Naive thymus-derived CD4-positive, alpha-beta T cell (primary cell): ENCODE measurements at regions not wholly inside any gene's neighbourhood (a gene's known extent, or its start where the extent isn't known, plus 50 kb on each side); places are given as distances from the start of the nearest gene placed in this dataset.

Experiments
- ATAC-seq: fragments of 150-1000 bp; cut with Tn5 transposase; 2 replicates; pipeline ENCODE4 v1.10.0; 2021; ENCODE audit warnings: mild to moderate bottlenecking, moderate library complexity
- CTCF ChIA-PET: fragments of 350-600 bp; sonication (Branson Sonifier 250); formaldehyde crosslinking; loops from one replicate; lab custom pipeline; 2021; ENCODE audit warnings: antibody characterized with exemption; lab: Charles Lee
- POLR2A ChIA-PET: fragments of 350-600 bp; sonication (Branson Sonifier 250); formaldehyde crosslinking; loops from one replicate; lab custom pipeline; 2021; ENCODE audit warnings: antibody characterized with exemption, inconsistent platforms; lab: Charles Lee
- DNase-seq, 9 donors: peaks; one replicate each; pipeline versions ENCODE4 v3.0.0 to v3.0.0-alpha.2; 2020 to 2022; ENCODE audit warnings: mixed read lengths in 1 of 9
- H3K27ac ChIP-seq: one replicate; pipeline ENCODE4 v1.7.0; 2013; ENCODE audit warnings: mild to moderate bottlenecking, low read depth, low read length, moderate library complexity
- H3K27me3 ChIP-seq, 2 donors: one replicate each; pipeline ENCODE4 v1.7.0; 2013; ENCODE audit warnings: low read length in 2 of 2, mild to moderate bottlenecking in 2 of 2, moderate library complexity in 2 of 2; ENCODE audit not compliant: control insufficient read depth in 2 of 2, insufficient read depth in 2 of 2
- H3K36me3 ChIP-seq, 3 experiments: 1 replicate in 2 of 3; 2 replicates in 1 of 3; pipeline ENCODE4 v1.7.0; 2013; ENCODE audit warnings: low read length in 3 of 3, mild to moderate bottlenecking in 3 of 3, moderate library complexity in 1 of 3; ENCODE audit not compliant: insufficient read depth in 3 of 3, control insufficient read depth in 2 of 3
- H3K4me1 ChIP-seq, 2 donors: one replicate each; pipeline ENCODE4 v1.7.0; 2013; ENCODE audit warnings: low read length in 2 of 2, mild to moderate bottlenecking in 2 of 2, moderate library complexity in 1 of 2; ENCODE audit not compliant: control insufficient read depth in 2 of 2, insufficient read depth in 2 of 2
- H3K4me3 ChIP-seq: 2 replicates; pipeline ENCODE4 v1.7.0; 2013; ENCODE audit warnings: mild to moderate bottlenecking, low read length
- H3K9me3 ChIP-seq, 3 experiments: 1 replicate in 2 of 3; 2 replicates in 1 of 3; pipeline ENCODE4 v1.7.0; 2013; ENCODE audit warnings: low read length in 3 of 3; ENCODE audit not compliant: control insufficient read depth in 2 of 3
- H3K27ac Mint-ChIP-seq, 9 donors: one replicate each; pipeline ENCODE4 v1.8.0; 2020 to 2022; ENCODE audit warnings: mixed read lengths in 9 of 9, mild to moderate bottlenecking in 8 of 9, moderate library complexity in 5 of 9, inconsistent platforms in 2 of 9
- H3K27me3 Mint-ChIP-seq, 5 donors: one replicate each; pipeline ENCODE4 v1.8.0; 2021 to 2022; ENCODE audit warnings: mixed read lengths in 5 of 5, mild to moderate bottlenecking in 1 of 5
- H3K36me3 Mint-ChIP-seq, 5 donors: one replicate each; pipeline ENCODE4 v1.8.0; 2020 to 2022; ENCODE audit warnings: mixed read lengths in 5 of 5, mild to moderate bottlenecking in 3 of 5, inconsistent platforms in 1 of 5
- H3K4me1 Mint-ChIP-seq, 7 donors: one replicate each; pipeline ENCODE4 v1.8.0; 2020 to 2022; ENCODE audit warnings: mixed read lengths in 7 of 7, mild to moderate bottlenecking in 3 of 7, inconsistent platforms in 1 of 7
- H3K4me3 Mint-ChIP-seq, 10 donors: one replicate each; pipeline ENCODE4 v1.8.0; 2020 to 2022; ENCODE audit warnings: mild to moderate bottlenecking in 10 of 10, mixed read lengths in 10 of 10, moderate library complexity in 6 of 10, inconsistent platforms in 2 of 10
- H3K9me3 Mint-ChIP-seq, 11 donors: one replicate each; pipeline ENCODE4 v1.8.0; 2020 to 2022; ENCODE audit warnings: mixed read lengths in 11 of 11, mild to moderate bottlenecking in 4 of 11, inconsistent platforms in 1 of 11, moderate library complexity in 1 of 11
- intact Hi-C, 2 donors: fragments of 100-400 bp; cut with micrococcal nuclease; formaldehyde crosslinking; loops; one replicate each; pipeline ENCODE4 v1.15.1; 2023

DNA sequence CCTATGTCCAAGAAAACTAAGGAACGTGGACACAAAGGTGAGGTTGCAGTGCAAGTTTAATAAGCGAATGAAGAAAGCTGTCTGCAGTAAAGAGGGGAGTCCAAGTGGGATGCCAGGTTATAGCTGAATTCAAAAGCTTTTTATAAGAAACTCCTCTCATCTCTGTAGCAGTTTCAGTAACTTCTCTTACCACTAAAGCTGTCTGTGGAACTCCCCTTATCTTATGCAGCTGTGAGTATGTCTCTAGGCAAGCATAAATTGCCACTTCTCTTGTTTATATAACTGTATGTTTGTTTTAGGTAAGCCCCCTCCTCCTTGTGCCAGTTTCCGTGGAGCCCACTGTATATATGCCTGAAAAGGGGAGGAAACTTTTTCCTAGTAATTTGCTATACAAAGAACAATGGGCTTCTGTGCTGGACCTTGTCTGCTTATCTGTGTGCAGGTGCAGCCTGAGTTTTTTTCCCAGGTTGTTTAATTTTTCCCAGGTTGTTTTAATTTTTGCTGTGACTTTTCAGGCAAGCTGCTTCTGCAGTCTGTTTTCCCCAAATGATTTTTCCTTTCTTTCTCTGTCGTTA, 875.1 kb upstream of the EPHA6 start:
- DNase-seq (no peak), ATAC-seq (no peak)
- H3K4me1 ChIP-seq: no peaks in the 10 kb centered on the region
- CTCF ChIA-PET: no interaction called here
- Mint-ChIP-seq H3K27me3 (no peaks in the 10 kb centered on the region), H3K27ac (no peak overlapping the region), H3K36me3 (no peaks in the 10 kb centered on the region), H3K4me3 (no peak overlapping the region), H3K4me1 (no peaks in the 10 kb centered on the region), H3K9me3 (peaks cover 0 to 15% (median 4%) of the 10 kb centered on the region in 11 donors)
- H3K9me3 ChIP-seq: no peaks in the 10 kb centered on the region
- H3K4me3 ChIP-seq: no peak overlapping the region
- H3K27ac ChIP-seq: no peak overlapping the region
- intact Hi-C loops: no loop called here
- POLR2A ChIA-PET: interaction anchor here (0.8 kb wide), 1 partner anchor 39 kb away, joined by 3 read pairs; no protein-coding TSS in a partner anchor
- H3K27me3 ChIP-seq: no peaks in the 10 kb centered on the region
- H3K36me3 ChIP-seq: no peaks in the 10 kb centered on the region

DNA sequence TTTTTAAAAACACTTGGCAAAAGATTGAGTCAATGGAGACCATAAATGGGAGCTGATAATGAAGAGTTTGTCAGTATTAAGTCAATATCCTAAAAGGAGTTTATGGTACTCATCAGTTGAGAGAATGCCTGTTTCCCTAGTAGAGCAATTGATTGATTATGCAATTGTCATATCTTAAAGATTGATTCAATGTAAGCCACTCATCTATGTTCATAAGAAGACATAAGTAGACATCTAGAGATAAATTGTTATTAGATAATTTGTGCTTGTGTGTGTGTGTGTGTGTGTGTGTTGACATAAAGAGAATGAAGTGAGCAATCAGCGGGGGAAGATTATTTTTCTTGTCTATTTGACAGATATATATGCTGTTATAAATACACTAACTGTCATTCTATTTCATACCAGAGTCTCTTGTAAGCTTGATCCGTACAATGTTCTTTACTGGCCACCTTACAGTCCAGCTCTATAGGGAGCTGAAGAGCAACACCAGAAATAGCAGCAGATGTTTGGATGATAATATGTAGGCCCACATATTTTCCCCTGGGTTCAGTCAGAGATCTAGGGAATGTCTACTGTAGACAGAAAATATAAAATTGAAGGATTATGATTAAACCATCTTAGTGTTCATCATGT, 848.6 kb upstream of the EPHA6 start:
- CTCF ChIA-PET: no interaction called here
- no peaks in the 10 kb centered on the region for H3K4me1 Mint-ChIP-seq
- H3K4me3 ChIP-seq: no peak overlapping the region
- H3K9me3 Mint-ChIP-seq: peaks cover 0 to 9% (median 0%) of the 10 kb centered on the region in 11 donors
- no peak for ATAC-seq
- H3K27ac Mint-ChIP-seq: no peak overlapping the region
- no peaks in the 10 kb centered on the region for H3K27me3 ChIP-seq
- H3K36me3 ChIP-seq: no peaks in the 10 kb centered on the region
- POLR2A ChIA-PET: no interaction called here
- no peaks in the 10 kb centered on the region for H3K4me1 ChIP-seq
- no peak overlapping the region for H3K27ac ChIP-seq
- DNase-seq: no peak
- no peaks in the 10 kb centered on the region for H3K9me3 ChIP-seq
- H3K36me3 Mint-ChIP-seq: no peaks in the 10 kb centered on the region
- H3K27me3 Mint-ChIP-seq: no peaks in the 10 kb centered on the region
- no peak overlapping the region for H3K4me3 Mint-ChIP-seq
- intact Hi-C loops: no loop called here

DNA sequence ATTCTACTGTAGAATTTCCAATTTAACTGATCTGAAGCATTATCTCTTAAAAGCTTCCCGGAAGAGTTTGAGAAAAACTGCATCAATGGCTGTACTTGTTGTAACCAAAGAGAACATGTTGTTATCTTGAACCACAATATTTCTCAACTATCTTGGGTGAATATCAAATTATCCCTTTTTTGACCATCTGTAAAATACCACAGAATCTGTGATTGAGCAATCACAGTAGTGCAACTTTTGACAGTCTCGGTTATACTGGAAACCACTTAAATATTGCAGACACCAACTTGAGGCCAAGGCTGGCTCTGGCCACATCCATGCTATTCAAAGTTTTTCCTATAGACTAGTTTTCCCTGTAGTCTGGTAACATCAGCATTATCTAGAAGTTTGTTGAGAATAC, 842.8 kb upstream of the EPHA6 start:
- Histone ChIP-seq H3K27me3 (no peaks in the 10 kb centered on the region), H3K4me1 (no peaks in the 10 kb centered on the region), H3K27ac (no peak overlapping the region), H3K4me3 (no peak overlapping the region), H3K9me3 (no peaks in the 10 kb centered on the region), H3K36me3 (no peaks in the 10 kb centered on the region)
- Mint-ChIP-seq H3K4me3 (no peak overlapping the region), H3K27me3 (no peaks in the 10 kb centered on the region), H3K27ac (no peak overlapping the region), H3K9me3 (peaks cover 0 to 21% (median 2%) of the 10 kb centered on the region in 11 donors), H3K36me3 (no peaks in the 10 kb centered on the region), H3K4me1 (no peaks in the 10 kb centered on the region)
- intact Hi-C loops: no loop called here
- POLR2A ChIA-PET: no interaction called here
- no peak for DNase-seq
- no peak for ATAC-seq
- CTCF ChIA-PET: no interaction called here

DNA sequence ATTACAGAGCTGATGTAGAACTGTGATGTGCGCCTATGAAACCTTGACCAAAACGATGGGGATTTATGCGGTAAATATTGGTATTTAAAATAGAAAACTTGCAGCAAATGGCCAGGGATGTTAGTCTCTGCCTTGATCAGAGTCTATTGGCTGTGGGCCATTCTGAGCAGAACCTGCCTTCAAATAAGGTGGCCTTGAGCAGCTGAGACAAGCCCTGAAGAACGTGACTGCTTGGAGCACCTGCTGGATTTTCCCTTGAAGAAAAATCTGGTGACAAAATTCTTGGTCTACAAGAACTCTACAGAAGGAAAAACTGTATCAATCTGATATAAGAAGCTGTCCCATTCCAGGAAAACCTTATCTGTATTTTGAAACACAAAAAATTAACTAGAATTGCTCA, 820.1 kb upstream of the EPHA6 start:
- Mint-ChIP-seq H3K27me3 (no peaks in the 10 kb centered on the region), H3K27ac (no peak overlapping the region), H3K9me3 (peaks cover 0 to 6% (median 4%) of the 10 kb centered on the region in 11 donors), H3K4me1 (no peaks in the 10 kb centered on the region), H3K36me3 (no peaks in the 10 kb centered on the region), H3K4me3 (no peak overlapping the region)
- Histone ChIP-seq H3K27me3 (no peaks in the 10 kb centered on the region), H3K4me3 (no peak overlapping the region), H3K4me1 (no peaks in the 10 kb centered on the region), H3K36me3 (no peaks in the 10 kb centered on the region), H3K9me3 (no peaks in the 10 kb centered on the region), H3K27ac (no peak overlapping the region)
- CTCF ChIA-PET: no interaction called here
- intact Hi-C loops: no loop called here
- POLR2A ChIA-PET: no interaction called here
- ATAC-seq (no peak), DNase-seq (no peak)

DNA sequence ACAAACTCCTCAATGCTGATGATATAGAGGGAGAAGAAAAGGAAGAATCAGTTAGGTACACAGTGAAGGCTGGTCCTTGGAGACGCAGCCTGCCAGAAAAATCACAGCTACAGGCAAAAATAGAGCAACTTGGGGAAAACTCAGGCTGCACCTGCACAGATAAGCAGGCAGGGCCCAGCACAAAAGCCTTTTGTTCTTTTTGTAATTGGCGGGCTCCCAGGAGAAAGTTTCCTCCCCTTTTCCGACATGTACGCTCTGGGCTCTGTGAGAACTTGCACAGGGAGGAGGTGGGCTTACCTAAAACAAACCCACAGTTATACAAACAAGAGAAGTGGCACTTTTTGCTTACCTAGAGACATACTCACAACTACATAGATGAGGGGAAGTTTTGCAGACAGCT, 813.4 kb upstream of the EPHA6 start:
- Mint-ChIP-seq H3K4me1 (no peaks in the 10 kb centered on the region), H3K27ac (no peak overlapping the region), H3K36me3 (no peaks in the 10 kb centered on the region), H3K4me3 (no peak overlapping the region), H3K27me3 (no peaks in the 10 kb centered on the region), H3K9me3 (peaks cover 0 to 15% (median 4%) of the 10 kb centered on the region in 11 donors)
- no peaks in the 10 kb centered on the region for H3K9me3 ChIP-seq
- ChIA-PET POLR2A (no interaction called here), CTCF (no interaction called here)
- no peak for ATAC-seq
- DNase-seq: no peak
- no peak overlapping the region for H3K27ac ChIP-seq
- H3K27me3 ChIP-seq: no peaks in the 10 kb centered on the region
- H3K4me3 ChIP-seq: no peak overlapping the region
- intact Hi-C loops: no loop called here
- no peaks in the 10 kb centered on the region for H3K4me1 ChIP-seq
- H3K36me3 ChIP-seq: no peaks in the 10 kb centered on the region

DNA sequence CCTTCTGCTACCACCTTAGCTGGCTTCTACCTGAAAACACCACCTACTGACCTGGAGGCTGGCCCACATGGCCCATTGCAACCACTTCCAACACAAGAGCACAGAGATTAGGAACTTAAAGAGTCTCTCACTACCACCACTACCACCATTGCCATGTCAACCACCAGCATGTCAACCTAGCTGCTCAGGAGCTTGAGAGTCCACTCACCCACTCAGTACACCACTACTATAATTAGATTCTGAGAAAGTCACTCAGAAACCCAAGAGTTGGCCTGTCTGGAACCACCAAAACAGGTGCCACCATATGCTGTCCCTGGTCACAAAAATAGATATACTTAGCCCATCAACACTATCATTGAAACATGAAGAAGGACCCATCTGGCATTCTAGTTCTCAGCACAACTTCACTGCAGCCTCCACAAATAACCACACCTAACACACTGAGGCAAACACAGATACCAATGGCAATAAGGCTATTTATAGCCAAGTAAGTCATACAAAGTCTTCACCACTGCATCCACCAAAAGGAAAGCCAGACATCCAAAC, 806.7 kb upstream of the EPHA6 start:
- no peaks in the 10 kb centered on the region for H3K9me3 ChIP-seq
- Mint-ChIP-seq H3K27me3 (no peaks in the 10 kb centered on the region), H3K36me3 (no peaks in the 10 kb centered on the region), H3K27ac (no peak overlapping the region), H3K4me3 (no peak overlapping the region), H3K9me3 (peaks cover 0 to 9% (median 6%) of the 10 kb centered on the region in 11 donors), H3K4me1 (no peaks in the 10 kb centered on the region)
- ChIA-PET CTCF (no interaction called here), POLR2A (no interaction called here)
- no peak overlapping the region for H3K27ac ChIP-seq
- no peaks in the 10 kb centered on the region for H3K4me1 ChIP-seq
- no peaks in the 10 kb centered on the region for H3K27me3 ChIP-seq
- no peak for ATAC-seq
- no peak overlapping the region for H3K4me3 ChIP-seq
- intact Hi-C loops: no loop called here
- DNase-seq: no peak
- H3K36me3 ChIP-seq: no peaks in the 10 kb centered on the region

DNA sequence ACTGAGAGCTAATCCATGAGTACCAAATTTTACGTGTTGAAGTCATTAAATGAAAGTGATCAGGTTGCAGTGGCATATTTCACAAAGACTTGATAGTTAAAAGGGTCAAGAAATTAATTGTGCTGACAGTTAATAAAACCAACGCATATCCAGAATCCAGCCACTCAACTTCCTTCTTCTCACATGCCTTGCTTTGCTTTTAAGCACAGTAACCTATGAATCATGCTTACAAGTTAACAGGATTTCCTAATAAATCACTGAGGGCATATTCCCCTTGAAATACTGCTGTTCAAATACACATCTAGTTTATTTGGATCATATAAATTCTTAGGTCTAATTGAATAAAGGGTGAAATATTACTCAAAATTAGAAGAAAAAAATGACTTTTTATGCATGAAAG, 801.5 kb upstream of the EPHA6 start:
- H3K9me3 Mint-ChIP-seq: peaks cover 0 to 7% (median 1%) of the 10 kb centered on the region in 11 donors

More for the DNA sequence above, 801.5 kb upstream of the EPHA6 start:
- Mint-ChIP-seq H3K27me3 (no peaks in the 10 kb centered on the region), H3K4me3 (no peak overlapping the region), H3K4me1 (no peaks in the 10 kb centered on the region), H3K36me3 (no peaks in the 10 kb centered on the region), H3K27ac (no peak overlapping the region)
- ChIA-PET CTCF (no interaction called here), POLR2A (no interaction called here)
- intact Hi-C loops: no loop called here
- Histone ChIP-seq H3K4me1 (no peaks in the 10 kb centered on the region), H3K9me3 (no peaks in the 10 kb centered on the region), H3K27ac (no peak overlapping the region), H3K4me3 (no peak overlapping the region), H3K36me3 (no peaks in the 10 kb centered on the region), H3K27me3 (no peaks in the 10 kb centered on the region)
- ATAC-seq (no peak), DNase-seq (no peak)
